Parathyroid adenoma (tissue), 2 donors: ENCODE measurements at regions not wholly inside any gene's neighbourhood (a gene's known extent, or its start where the extent isn't known, plus 50 kb on each side); places are given as distances from the start of the nearest gene placed in this dataset.

Experiments
- H2AFZ ChIP-seq: fragments of 300-600 bp; sonication (generic); one replicate; pipeline ENCODE4 v1.7.0; 2017; ENCODE audit warnings: antibody characterized with exemption, mild to moderate bottlenecking
- H3K27ac ChIP-seq: fragments of 300-600 bp; sonication (generic); one replicate; pipeline ENCODE4 v1.7.0; 2017
- H3K27me3 ChIP-seq: fragments of 300-600 bp; sonication (generic); one replicate; pipeline ENCODE4 v1.7.0; 2017; ENCODE audit warnings: low read length; ENCODE audit not compliant: control insufficient read depth, insufficient read depth
- H3K36me3 ChIP-seq: fragments of 300-600 bp; sonication (generic); one replicate; pipeline ENCODE4 v1.7.0; 2017; ENCODE audit warnings: low read length; ENCODE audit not compliant: control insufficient read depth, insufficient read depth
- H3K4me1 ChIP-seq: fragments of 300-600 bp; sonication (generic); one replicate; pipeline ENCODE4 v1.7.0; 2017; ENCODE audit warnings: control low read depth
- H3K4me2 ChIP-seq: fragments of 300-600 bp; sonication (generic); one replicate; pipeline ENCODE4 v1.7.0; 2017; ENCODE audit warnings: low read length
- H3K4me3 ChIP-seq: fragments of 300-600 bp; sonication (generic); one replicate; pipeline ENCODE4 v1.7.0; 2017; ENCODE audit warnings: low read depth, low read length
- H3K79me2 ChIP-seq: fragments of 300-600 bp; sonication (generic); one replicate; pipeline ENCODE4 v1.7.0; 2017; ENCODE audit warnings: control low read depth
- H3K9ac ChIP-seq: fragments of 300-600 bp; sonication (generic); one replicate; pipeline ENCODE4 v1.7.0; 2017; ENCODE audit warnings: mild to moderate bottlenecking
- H3K9me3 ChIP-seq: fragments of 300-600 bp; sonication (generic); one replicate; pipeline ENCODE4 v1.7.0; 2017; ENCODE audit warnings: low read length; ENCODE audit not compliant: control insufficient read depth
- CTCF ChIP-seq: fragments of 300-600 bp; sonication (generic); IDR thresholded peaks from one replicate; pipeline ENCODE4 v1.7.0; 2017; ENCODE audit warnings: antibody characterized with exemption, mild to moderate bottlenecking
- donor health status: primary hyperparathyroidism.

- Histone ChIP-seq H3K79me2 (no peaks in the 10 kb centered on the region), H3K9ac (no peak overlapping the region), H3K27me3 (no peaks in the 10 kb centered on the region), H2AFZ (no peak overlapping the region), H3K4me2 (no peak overlapping the region), H3K4me3 (no peak overlapping the region), H3K36me3 (no peaks in the 10 kb centered on the region), H3K9me3 (no peaks in the 10 kb centered on the region), H3K27ac (no peak overlapping the region), H3K4me1 (no peaks in the 10 kb centered on the region)
- TF ChIP-seq CTCF = no peak
These were observed 1039.3 kb upstream of the AGA start for GRCh38 chr4:178481564-178481963.

GRCh38 chr4:178523038-178523437, 1080.8 kb upstream of the AGA start:
- no peak overlapping the region for H3K4me2 ChIP-seq
- no peaks in the 10 kb centered on the region for H3K9me3 ChIP-seq
- H3K4me1 ChIP-seq = no peaks in the 10 kb centered on the region
- no peak overlapping the region for H3K4me3 ChIP-seq
- no peaks in the 10 kb centered on the region for H3K36me3 ChIP-seq
- no peak for TF ChIP-seq CTCF
- no peak overlapping the region for H2AFZ ChIP-seq
- no peaks in the 10 kb centered on the region for H3K79me2 ChIP-seq
- no peak overlapping the region for H3K27ac ChIP-seq
- H3K27me3 ChIP-seq = no peaks in the 10 kb centered on the region
- no peak overlapping the region for H3K9ac ChIP-seq

- no peak for TF ChIP-seq CTCF
- H3K4me1 ChIP-seq = no peaks in the 10 kb centered on the region
- H3K9me3 ChIP-seq = no peaks in the 10 kb centered on the region
- H3K4me2 ChIP-seq = no peak overlapping the region
- no peak overlapping the region for H3K9ac ChIP-seq
- no peaks in the 10 kb centered on the region for H3K27me3 ChIP-seq
- H3K4me3 ChIP-seq = no peak overlapping the region
- no peaks in the 10 kb centered on the region for H3K36me3 ChIP-seq
- H3K27ac ChIP-seq = no peak overlapping the region
- no peaks in the 10 kb centered on the region for H3K79me2 ChIP-seq
- no peak overlapping the region for H2AFZ ChIP-seq
These were observed 1093.8 kb upstream of the AGA start for GRCh38 chr4:178535939-178536579.

GRCh38 chr4:178553201-178553600, 1111.0 kb upstream of the AGA start:
- Histone ChIP-seq H3K36me3 (no peaks in the 10 kb centered on the region), H3K27ac (no peak overlapping the region), H2AFZ (no peak overlapping the region), H3K4me3 (no peak overlapping the region), H3K27me3 (no peaks in the 10 kb centered on the region), H3K79me2 (no peaks in the 10 kb centered on the region), H3K4me1 (no peaks in the 10 kb centered on the region), H3K9me3 (no peaks in the 10 kb centered on the region), H3K9ac (no peak overlapping the region), H3K4me2 (no peak overlapping the region)
- TF ChIP-seq CTCF = no peak

- H3K9ac ChIP-seq = no peak overlapping the region
- H3K27ac ChIP-seq = no peak overlapping the region
- no peak overlapping the region for H2AFZ ChIP-seq
- no peak overlapping the region for H3K4me3 ChIP-seq
- no peaks in the 10 kb centered on the region for H3K79me2 ChIP-seq
- H3K4me2 ChIP-seq = no peak overlapping the region
- no peaks in the 10 kb centered on the region for H3K27me3 ChIP-seq
- TF ChIP-seq CTCF = no peak
- no peaks in the 10 kb centered on the region for H3K36me3 ChIP-seq
- no peaks in the 10 kb centered on the region for H3K4me1 ChIP-seq
- H3K9me3 ChIP-seq = no peaks in the 10 kb centered on the region
These were observed 1112.1 kb upstream of the AGA start for GRCh38 chr4:178554352-178554751.
